Tibial artery (tissue), 4 donors: ENCODE measurements at regions not wholly inside any gene's neighbourhood (a gene's known extent, or its start where the extent isn't known, plus 50 kb on each side); places are given as distances from the start of the nearest gene placed in this dataset.

ENCODE experiments used
- DNase-seq, 2 donors: peaks; one replicate each; pipeline ENCODE4 v3.0.0-alpha.2; 2019
- H3K27ac ChIP-seq, 2 donors: fragments of 200-600 bp; sonication (generic) in 1 of 2; 1 replicate in 1 of 2; 2 replicates in 1 of 2; pipeline ENCODE4 v1.5.1; 2018 to 2019; ENCODE audit warnings: mild to moderate bottlenecking in 1 of 2
- H3K27me3 ChIP-seq, 2 donors: fragments of 200-600 bp; sonication (generic) in 1 of 2; one replicate each; pipeline versions ENCODE4 v1.5.1 to v1.6.0; 2016 to 2019
- H3K36me3 ChIP-seq, 3 donors: fragments of 200-600 bp; sonication (generic) in 2 of 3; one replicate each; pipeline ENCODE4 v1.5.1; 2016 to 2019; ENCODE audit warnings: mild to moderate bottlenecking in 2 of 3
- H3K4me1 ChIP-seq, 4 donors: fragments of 200-600 bp; sonication (generic) in 2 of 4; 1 replicate in 3 of 4; 2 replicates in 1 of 4; pipeline ENCODE4 v1.5.1; 2016 to 2019
- H3K4me3 ChIP-seq, 2 donors: fragments of 200-600 bp; sonication (generic) in 1 of 2; 1 replicate in 1 of 2; 2 replicates in 1 of 2; pipeline ENCODE4 v1.5.1; 2018 to 2019; ENCODE audit warnings: mild to moderate bottlenecking in 2 of 2
- H3K9me3 ChIP-seq, 3 donors: fragments of 200-600 bp; sonication (generic) in 1 of 3; one replicate each; pipeline ENCODE4 v1.5.1; 2016 to 2019
- intact Hi-C: fragments of 100-400 bp; cut with DNase I; formaldehyde crosslinking; loops from one replicate; pipeline ENCODE4 v1.15.0; 2023; ENCODE audit warnings: low total_unique reads
- TF ChIP-seq, protein P1 (sequence below), 2 experiments: fragments of 200-600 bp in 1 of 2; fragments of 450-650 bp in 1 of 2; IDR thresholded peaks; one replicate each; pipeline ENCODE4 v1.5.1; 2017 to 2019; ENCODE audit warnings: antibody characterized with exemption in 2 of 2, mild to moderate bottlenecking in 1 of 2, moderate library complexity in 1 of 2

DNA sequence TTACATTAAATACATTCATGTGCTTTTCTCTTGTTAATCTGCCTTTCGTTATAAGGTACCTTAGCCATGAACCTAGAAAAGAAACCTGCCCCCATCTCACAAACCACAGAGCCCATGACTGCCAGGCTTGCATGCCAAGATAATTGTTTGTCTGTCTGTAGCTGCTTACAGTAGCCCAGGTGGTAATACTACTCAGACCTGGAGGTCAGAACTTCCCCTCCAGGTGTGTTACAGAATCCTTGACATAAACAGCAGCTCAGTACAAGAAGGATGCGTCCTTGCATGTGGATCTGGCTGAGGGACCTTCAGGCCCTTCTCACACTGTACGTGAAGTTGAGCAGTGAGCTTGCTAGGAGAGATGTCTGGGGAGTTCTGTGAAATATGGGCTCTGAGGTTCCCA is 291.4 kb downstream of the CSNK1G3 start:
- Histone ChIP-seq H3K4me1 (no peaks in the 10 kb centered on the region), H3K27ac (no peak overlapping the region), H3K36me3 (no peaks in the 10 kb centered on the region), H3K27me3 (no peaks in the 10 kb centered on the region), H3K9me3 (no peaks in the 10 kb centered on the region), H3K4me3 (no peak overlapping the region)
- no peak for DNase-seq
- intact Hi-C loops: loop anchor here (5.0 kb wide), 1 partner anchor 1571 kb away; no protein-coding TSS in a partner anchor
- TF ChIP-seq, protein P1, sequence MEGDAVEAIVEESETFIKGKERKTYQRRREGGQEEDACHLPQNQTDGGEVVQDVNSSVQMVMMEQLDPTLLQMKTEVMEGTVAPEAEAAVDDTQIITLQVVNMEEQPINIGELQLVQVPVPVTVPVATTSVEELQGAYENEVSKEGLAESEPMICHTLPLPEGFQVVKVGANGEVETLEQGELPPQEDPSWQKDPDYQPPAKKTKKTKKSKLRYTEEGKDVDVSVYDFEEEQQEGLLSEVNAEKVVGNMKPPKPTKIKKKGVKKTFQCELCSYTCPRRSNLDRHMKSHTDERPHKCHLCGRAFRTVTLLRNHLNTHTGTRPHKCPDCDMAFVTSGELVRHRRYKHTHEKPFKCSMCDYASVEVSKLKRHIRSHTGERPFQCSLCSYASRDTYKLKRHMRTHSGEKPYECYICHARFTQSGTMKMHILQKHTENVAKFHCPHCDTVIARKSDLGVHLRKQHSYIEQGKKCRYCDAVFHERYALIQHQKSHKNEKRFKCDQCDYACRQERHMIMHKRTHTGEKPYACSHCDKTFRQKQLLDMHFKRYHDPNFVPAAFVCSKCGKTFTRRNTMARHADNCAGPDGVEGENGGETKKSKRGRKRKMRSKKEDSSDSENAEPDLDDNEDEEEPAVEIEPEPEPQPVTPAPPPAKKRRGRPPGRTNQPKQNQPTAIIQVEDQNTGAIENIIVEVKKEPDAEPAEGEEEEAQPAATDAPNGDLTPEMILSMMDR (IDR thresholded peaks at IDR 0.05): no peak

DNA sequence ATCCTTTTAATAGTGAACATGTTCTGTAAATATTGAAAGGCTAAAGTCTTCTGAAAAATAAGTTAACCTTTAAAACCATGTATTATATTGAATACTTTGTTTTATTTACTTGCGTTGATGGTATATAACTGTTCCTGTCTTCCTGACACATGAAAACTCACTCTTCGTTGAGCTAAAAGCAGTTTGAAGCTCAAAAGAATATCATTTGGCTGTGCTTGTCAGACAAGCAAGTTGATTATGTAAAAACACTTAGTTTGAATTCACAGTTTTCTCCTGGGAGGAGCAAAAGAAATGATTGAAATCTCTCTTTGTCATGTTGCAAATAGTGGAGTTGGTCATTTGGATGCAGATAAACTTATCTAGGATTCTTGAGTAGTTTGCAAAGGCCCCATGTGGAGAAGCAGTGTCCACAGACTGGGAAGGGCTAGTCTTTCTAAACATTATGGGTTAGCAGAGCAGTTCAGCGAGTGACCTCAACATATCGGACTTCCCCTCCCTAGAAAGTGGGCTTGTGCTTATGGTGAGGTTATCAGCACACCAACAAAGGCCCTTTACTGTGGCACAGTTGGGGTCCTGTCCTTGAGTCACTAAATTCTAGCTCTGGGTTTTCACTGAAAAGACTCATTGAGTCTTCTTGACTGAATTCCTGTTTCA is 290.4 kb downstream of the CSNK1G3 start:
- H3K9me3 ChIP-seq: no peaks in the 10 kb centered on the region
- no peaks in the 10 kb centered on the region for H3K4me1 ChIP-seq
- H3K4me3 ChIP-seq: no peak overlapping the region
- DNase-seq: no peak
- H3K27ac ChIP-seq: no peak overlapping the region
- intact Hi-C loops: loop anchor here (5.0 kb wide), 1 partner anchor 1570 kb away; no protein-coding TSS in a partner anchor
- H3K36me3 ChIP-seq: no peaks in the 10 kb centered on the region
- TF ChIP-seq, protein P1 (IDR thresholded peaks at IDR 0.05): no peak
- no peaks in the 10 kb centered on the region for H3K27me3 ChIP-seq

GRCh38 chr5:123800640-123801039 is 288.7 kb downstream of the CSNK1G3 start:
- TF ChIP-seq, protein P1 (IDR thresholded peaks at IDR 0.05): no peak
- intact Hi-C loops: loop anchor here (5.0 kb wide), 1 partner anchor 1568 kb away; no protein-coding TSS in a partner anchor
- H3K36me3 ChIP-seq: no peaks in the 10 kb centered on the region
- DNase-seq: no peak
- no peaks in the 10 kb centered on the region for H3K9me3 ChIP-seq
- H3K27me3 ChIP-seq: no peaks in the 10 kb centered on the region
- H3K27ac ChIP-seq: no peak overlapping the region
- no peak overlapping the region for H3K4me3 ChIP-seq
- no peaks in the 10 kb centered on the region for H3K4me1 ChIP-seq

DNA sequence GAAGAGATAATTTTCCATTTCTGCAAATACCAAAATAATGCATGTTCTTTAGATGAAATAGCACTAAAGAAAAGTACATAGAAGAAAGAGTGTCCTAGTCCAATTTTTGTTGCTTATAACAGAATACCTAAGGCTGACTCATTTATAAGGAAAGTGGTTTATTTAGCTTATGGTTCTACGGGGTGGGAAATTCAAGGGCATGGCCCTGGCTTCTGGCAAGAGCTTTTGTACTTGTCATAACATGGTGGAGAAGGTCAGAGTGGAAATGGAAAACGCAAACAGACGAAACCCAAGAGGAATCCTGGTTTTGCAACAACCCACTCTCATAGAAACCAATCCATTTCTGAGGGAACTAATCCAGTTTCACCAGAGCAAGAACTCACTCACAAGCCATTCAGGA is 283.7 kb downstream of the CSNK1G3 start:
- Histone ChIP-seq H3K27me3 (no peaks in the 10 kb centered on the region), H3K27ac (no peak overlapping the region), H3K4me3 (no peak overlapping the region), H3K9me3 (no peaks in the 10 kb centered on the region), H3K4me1 (no peaks in the 10 kb centered on the region), H3K36me3 (no peaks in the 10 kb centered on the region)
- TF ChIP-seq, protein P1 (IDR thresholded peaks at IDR 0.05): no peak
- no peak for DNase-seq
- intact Hi-C loops: no loop called here

GRCh38 chr5:123790226-123790625 is 278.2 kb downstream of the CSNK1G3 start:
- Histone ChIP-seq H3K4me1 (peaks cover 0 to 8% (median 0%) of the 10 kb centered on the region in 4 donors), H3K4me3 (no peak overlapping the region), H3K27me3 (no peaks in the 10 kb centered on the region), H3K27ac (no peak overlapping the region), H3K9me3 (peaks cover 0 to 10% (median 9%) of the 10 kb centered on the region in 3 donors), H3K36me3 (no peaks in the 10 kb centered on the region)
- TF ChIP-seq, protein P1 (IDR thresholded peaks at IDR 0.05): no peak
- no peak for DNase-seq
- intact Hi-C loops: no loop called here
